SJCRH30 (cell line): ENCODE measurements at regions not wholly inside any gene's neighbourhood (a gene's known extent, or its start where the extent isn't known, plus 50 kb on each side); places are given as distances from the start of the nearest gene placed in this dataset.
"Not testable (repeated sequence)": the region's sequence is repeated elsewhere in the genome, so short reads cannot be mapped to it uniquely, and the experiment has no call there.

Source experiments
- DNase-seq, 2 experiments: peaks; one replicate each; pipeline ENCODE4 v3.0.0-alpha.2; 2015 to 2020
- H3K27ac ChIP-seq: fragments of 250-450 bp; sonication (Bioruptor Pico); 2 replicates; pipeline ENCODE4 v1.5.1; 2020; ENCODE audit warnings: mild to moderate bottlenecking, moderate library complexity
- H3K27me3 ChIP-seq: fragments of 250-450 bp; sonication (Bioruptor Pico); 2 replicates; pipeline ENCODE4 v1.5.1; 2020; ENCODE audit warnings: mild to moderate bottlenecking, moderate library complexity
- H3K36me3 ChIP-seq: fragments of 250-450 bp; sonication (Bioruptor Pico); 2 replicates; pipeline ENCODE4 v1.5.1; 2020; ENCODE audit warnings: mild to moderate bottlenecking, moderate library complexity
- H3K4me1 ChIP-seq: fragments of 250-450 bp; sonication (Bioruptor Pico); 2 replicates; pipeline ENCODE4 v1.5.1; 2020; ENCODE audit warnings: mild to moderate bottlenecking, moderate library complexity
- H3K4me3 ChIP-seq: fragments of 250-450 bp; sonication (Bioruptor Pico); 2 replicates; pipeline ENCODE4 v1.5.1; 2020; ENCODE audit warnings: mild to moderate bottlenecking, moderate library complexity
- H3K9me3 ChIP-seq: fragments of 250-450 bp; sonication (Bioruptor Pico); replicated peaks from 2 replicates; pipeline ENCODE4 v1.5.1; 2020; ENCODE audit warnings: mild to moderate bottlenecking, moderate library complexity

GRCh38 chr11:104791896-104792295, 106.4 kb downstream of the CASP12 start:
- H3K9me3 ChIP-seq: no peaks in the 10 kb centered on the region
- DNase-seq: no peak
- H3K4me3 ChIP-seq: no peak overlapping the region
- H3K4me1 ChIP-seq: no peaks in the 10 kb centered on the region
- H3K27me3 ChIP-seq: no peaks in the 10 kb centered on the region
- no peaks in the 10 kb centered on the region for H3K36me3 ChIP-seq
- no peak overlapping the region for H3K27ac ChIP-seq

DNA sequence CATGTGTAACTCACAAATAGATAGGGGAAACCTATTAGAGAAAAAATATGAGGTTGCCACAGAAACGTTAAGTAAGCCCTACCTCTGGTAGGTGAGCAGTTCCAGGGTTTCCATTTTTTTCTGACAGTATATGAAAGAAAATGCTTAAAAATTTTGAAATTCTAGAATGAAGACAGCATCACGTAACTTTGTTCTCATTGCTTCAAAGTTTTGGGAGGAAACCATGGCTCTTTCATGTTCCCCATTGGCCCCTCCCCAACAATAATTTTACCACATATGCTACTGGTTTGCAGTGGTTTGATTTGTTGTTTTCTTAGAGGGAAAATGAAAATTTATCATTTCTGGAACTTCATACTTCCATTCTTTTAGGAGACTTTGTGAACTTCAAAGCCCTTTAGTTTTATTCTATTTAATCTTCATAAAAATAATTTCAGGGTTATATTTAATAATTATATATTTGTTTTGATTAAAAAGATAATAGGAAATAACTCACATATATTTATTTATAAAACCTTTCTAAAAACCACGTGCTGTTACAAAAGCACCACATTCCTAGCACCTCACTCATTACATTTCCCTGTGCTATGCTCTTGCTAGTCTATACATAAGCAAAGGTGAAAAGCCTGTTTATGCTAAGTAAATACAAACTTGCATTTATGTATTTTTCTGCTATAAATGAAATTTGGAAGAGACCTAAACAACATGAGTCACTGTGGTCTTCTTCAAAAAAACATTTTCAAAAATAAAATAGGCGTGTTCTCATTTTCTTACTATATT, 113.4 kb downstream of the CASP12 start:
- DNase-seq: no peak
- H3K27ac ChIP-seq: no peak overlapping the region
- H3K4me3 ChIP-seq: no peak overlapping the region
- no peaks in the 10 kb centered on the region for H3K4me1 ChIP-seq
- H3K9me3 ChIP-seq: no peaks in the 10 kb centered on the region
- H3K36me3 ChIP-seq: no peaks in the 10 kb centered on the region
- H3K27me3 ChIP-seq: no peaks in the 10 kb centered on the region

GRCh38 chr11:104783241-104783640, 115.0 kb downstream of the CASP12 start:
- H3K36me3 ChIP-seq: no peaks in the 10 kb centered on the region
- H3K4me3 ChIP-seq: no peak overlapping the region
- no peaks in the 10 kb centered on the region for H3K27me3 ChIP-seq
- DNase-seq: no peak
- no peaks in the 10 kb centered on the region for H3K4me1 ChIP-seq
- no peak overlapping the region for H3K27ac ChIP-seq
- no peaks in the 10 kb centered on the region for H3K9me3 ChIP-seq

DNA sequence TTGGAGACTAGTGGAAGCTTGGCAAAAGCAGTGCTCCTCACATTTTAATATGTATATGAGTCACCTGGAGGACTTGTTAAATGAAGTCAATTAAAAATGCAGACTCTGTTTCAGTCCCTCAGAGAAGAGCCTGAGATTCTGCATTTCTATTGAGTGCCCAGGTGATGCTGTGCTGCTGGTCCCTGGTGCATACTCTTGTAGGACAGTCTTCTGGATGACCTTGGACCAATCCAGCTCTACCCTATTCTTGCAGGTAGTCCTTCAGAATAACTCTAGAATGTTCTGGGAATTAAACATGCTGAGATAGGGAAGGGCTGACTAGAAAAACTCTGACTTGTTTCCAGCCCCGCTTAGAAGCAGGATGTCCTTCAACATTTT, 115.9 kb downstream of the CASP12 start:
- H3K4me3 ChIP-seq: no peak overlapping the region
- no peaks in the 10 kb centered on the region for H3K27me3 ChIP-seq
- no peak for DNase-seq
- H3K9me3 ChIP-seq: no peaks in the 10 kb centered on the region
- H3K27ac ChIP-seq: no peak overlapping the region
- no peaks in the 10 kb centered on the region for H3K4me1 ChIP-seq
- no peaks in the 10 kb centered on the region for H3K36me3 ChIP-seq

GRCh38 chr11:104781719-104782376, 116.4 kb downstream of the CASP12 start:
- no peak for DNase-seq
- H3K9me3 ChIP-seq: no peaks in the 10 kb centered on the region
- H3K27me3 ChIP-seq: no peaks in the 10 kb centered on the region
- H3K27ac ChIP-seq: no peak overlapping the region
- H3K4me1 ChIP-seq: no peaks in the 10 kb centered on the region
- no peaks in the 10 kb centered on the region for H3K36me3 ChIP-seq
- no peak overlapping the region for H3K4me3 ChIP-seq

DNA sequence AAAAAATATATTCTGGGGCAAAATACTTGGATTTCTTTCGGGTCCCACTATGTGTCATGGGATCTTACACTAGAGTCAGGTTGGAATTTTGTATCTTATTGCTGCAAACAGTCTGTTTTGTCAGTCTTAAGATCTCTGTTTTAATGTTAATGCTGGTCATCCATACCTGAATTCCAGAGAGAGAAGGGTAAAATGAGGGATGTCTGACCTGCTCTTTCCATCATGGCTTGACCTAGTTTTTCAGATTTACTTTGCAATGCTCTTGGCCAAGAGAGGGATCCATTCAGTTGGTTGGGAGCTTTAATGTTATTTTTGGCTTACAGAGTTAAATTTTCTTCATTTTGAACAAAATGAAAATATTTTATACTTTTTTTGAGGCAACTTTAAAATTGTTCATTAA, 117.2 kb downstream of the CASP12 start:
- Histone ChIP-seq H3K9me3 (no peaks in the 10 kb centered on the region), H3K27me3 (no peaks in the 10 kb centered on the region), H3K4me3 (no peak overlapping the region), H3K27ac (no peak overlapping the region), H3K4me1 (no peaks in the 10 kb centered on the region), H3K36me3 (no peaks in the 10 kb centered on the region)
- DNase-seq: no peak

- DNase-seq: no peak
- H3K9me3 ChIP-seq: no peaks in the 10 kb centered on the region
Measured at GRCh38 chr11:104776501-104777170, 121.6 kb downstream of the CASP12 start.

DNA sequence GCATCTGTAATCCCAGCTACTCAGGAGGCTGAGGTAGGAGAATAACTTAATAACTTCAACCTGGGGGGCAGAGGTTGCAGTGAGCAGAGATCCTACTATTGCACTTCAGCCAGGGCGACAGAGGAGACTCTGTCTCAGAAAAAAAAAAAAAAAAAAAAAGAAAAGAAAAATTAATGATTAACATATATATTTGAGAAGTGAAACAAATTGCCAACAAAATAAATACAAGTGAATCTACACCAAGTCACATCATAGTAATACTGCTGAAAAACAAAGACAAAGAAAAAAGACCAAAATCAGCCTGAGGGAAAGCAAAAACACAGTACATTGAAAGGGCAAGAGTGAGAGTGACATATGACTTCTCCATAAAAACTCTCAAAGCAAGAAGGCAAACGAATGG, 123.7 kb downstream of the CASP12 start:
- Histone ChIP-seq H3K4me1 (no peaks in the 10 kb centered on the region), H3K4me3 (no peak overlapping the region), H3K9me3 (no peaks in the 10 kb centered on the region), H3K27me3 (no peaks in the 10 kb centered on the region), H3K27ac (no peak overlapping the region), H3K36me3 (no peaks in the 10 kb centered on the region)
- DNase-seq: no peak

More at GRCh38 chr11:104776501-104777170, 121.6 kb downstream of the CASP12 start:
- no peaks in the 10 kb centered on the region for H3K4me1 ChIP-seq
- H3K36me3 ChIP-seq: no peaks in the 10 kb centered on the region
- H3K27ac ChIP-seq: no peak overlapping the region
- H3K27me3 ChIP-seq: no peaks in the 10 kb centered on the region
- H3K4me3 ChIP-seq: no peak overlapping the region

DNA sequence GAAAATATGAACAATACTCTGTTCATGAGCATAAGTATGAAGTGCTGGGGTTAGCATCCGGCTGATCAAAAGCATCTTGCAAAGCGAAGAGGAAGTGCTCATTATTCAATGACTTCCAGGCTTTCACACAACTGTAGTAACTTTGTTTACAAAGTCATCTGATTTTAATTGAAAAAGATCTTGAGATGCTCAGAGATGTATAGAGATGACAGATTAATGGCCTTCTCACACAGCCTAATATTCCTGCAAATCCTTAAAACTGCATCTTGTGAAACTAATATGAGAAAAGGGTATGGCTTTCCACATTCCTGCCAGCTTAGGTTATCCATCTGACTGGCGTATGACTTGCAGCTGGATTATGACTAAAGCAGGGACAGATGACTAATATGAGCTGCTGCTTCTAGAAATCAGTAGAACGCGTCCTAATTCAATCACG, 125.4 kb downstream of the CASP12 start:
- Histone ChIP-seq H3K4me1 (no peaks in the 10 kb centered on the region), H3K9me3 (no peaks in the 10 kb centered on the region), H3K36me3 (no peaks in the 10 kb centered on the region), H3K4me3 (no peak overlapping the region), H3K27me3 (no peaks in the 10 kb centered on the region), H3K27ac (no peak overlapping the region)
- peak in 1 of 2 experiments; percentile 8 for DNase-seq

DNA sequence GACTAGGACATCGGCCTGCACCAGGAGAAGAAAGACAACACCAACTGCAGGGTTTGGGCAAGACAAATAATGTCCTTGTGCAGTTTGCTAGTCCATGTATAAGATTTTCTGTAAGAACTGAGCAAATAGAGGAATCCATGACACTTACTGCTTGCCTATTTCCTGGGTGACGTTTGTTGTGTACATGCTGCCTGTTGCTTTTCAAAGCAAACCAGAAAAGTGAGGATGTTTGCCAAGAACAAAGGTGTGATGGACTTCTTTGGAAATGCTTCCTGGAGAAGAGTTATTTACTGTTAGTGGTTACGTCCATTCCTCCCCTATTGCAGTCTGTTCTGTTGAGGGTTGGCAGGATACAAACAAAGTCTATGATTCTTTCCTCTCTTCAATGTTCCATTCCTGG, 126.5 kb downstream of the CASP12 start:
- no peak for DNase-seq
- Histone ChIP-seq H3K4me1 (no peaks in the 10 kb centered on the region), H3K36me3 (no peaks in the 10 kb centered on the region), H3K27me3 (no peaks in the 10 kb centered on the region), H3K9me3 (no peaks in the 10 kb centered on the region), H3K4me3 (no peak overlapping the region), H3K27ac (no peak overlapping the region)

DNA sequence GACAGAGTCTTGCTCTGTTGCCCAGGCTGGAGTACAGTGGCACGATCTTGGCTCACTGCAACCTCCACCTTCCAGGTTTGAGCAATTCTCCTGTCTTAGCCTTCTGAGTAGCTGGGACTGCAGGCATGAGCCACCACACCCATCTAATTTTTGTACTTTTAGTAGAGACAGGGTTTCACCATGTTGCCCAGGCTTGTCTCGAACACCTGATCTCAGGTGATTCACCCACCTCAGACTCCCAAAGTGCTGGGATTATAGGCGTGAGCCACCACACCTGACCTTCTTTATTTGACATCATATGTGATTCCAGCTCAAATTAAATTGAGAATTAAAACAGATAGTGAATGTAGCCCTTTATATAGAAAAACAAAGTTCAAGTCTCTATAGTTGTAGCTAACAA, 127.2 kb downstream of the CASP12 start:
- not testable (repeated sequence) for H3K4me3 ChIP-seq, DNase-seq, H3K27me3 ChIP-seq, H3K27ac ChIP-seq, H3K4me1 ChIP-seq, H3K36me3 ChIP-seq, H3K9me3 ChIP-seq

DNA sequence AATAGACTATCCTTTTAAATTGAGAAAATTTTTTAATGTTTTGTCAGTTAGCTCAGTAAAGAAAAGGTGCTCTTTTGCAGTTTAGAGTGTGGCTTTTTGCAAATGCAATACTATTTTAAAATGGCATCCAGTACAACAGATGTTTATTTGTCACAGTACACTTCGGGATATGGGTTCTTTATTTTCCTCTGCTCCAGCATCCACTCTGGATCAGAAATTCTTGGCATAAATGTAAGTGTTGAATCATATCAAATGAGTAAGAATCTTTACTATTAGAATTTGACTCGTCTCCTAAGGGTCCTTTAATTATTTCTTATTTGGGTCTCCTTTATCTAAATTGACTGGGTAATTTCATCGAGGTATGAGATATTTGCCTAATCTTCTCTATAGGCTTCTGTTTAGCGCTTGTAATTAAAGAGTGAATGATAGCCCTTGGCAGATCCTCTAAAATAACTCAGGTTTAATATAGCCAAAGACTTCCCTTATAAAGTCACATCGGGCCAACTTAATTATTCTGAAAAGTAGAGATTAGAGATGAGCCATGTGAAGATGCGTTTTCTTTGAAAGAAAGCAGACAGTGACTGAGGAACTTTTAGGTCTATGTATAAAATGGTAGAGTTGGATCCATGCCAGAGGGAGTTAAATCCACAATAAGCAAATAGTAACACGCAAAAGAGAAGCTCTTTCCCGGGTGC, 132.7 kb downstream of the CASP12 start:
- Histone ChIP-seq H3K4me1 (no peaks in the 10 kb centered on the region), H3K4me3 (no peak overlapping the region), H3K9me3 (no peaks in the 10 kb centered on the region), H3K27me3 (no peaks in the 10 kb centered on the region), H3K36me3 (no peaks in the 10 kb centered on the region), H3K27ac (no peak overlapping the region)
- peak in 1 of 2 experiments; percentile 4 for DNase-seq

- H3K36me3 ChIP-seq: no peaks in the 10 kb centered on the region
- peak in 1 of 2 experiments; percentile 13 for DNase-seq
- H3K27me3 ChIP-seq: no peaks in the 10 kb centered on the region
- no peak overlapping the region for H3K4me3 ChIP-seq
- no peaks in the 10 kb centered on the region for H3K9me3 ChIP-seq
- no peak overlapping the region; the same call in 1 of the 2 replicates for H3K27ac ChIP-seq
- no peaks in the 10 kb centered on the region for H3K4me1 ChIP-seq
Measured at GRCh38 chr11:104764710-104765045, 133.6 kb downstream of the CASP12 start.

- Histone ChIP-seq H3K9me3 (no peaks in the 10 kb centered on the region), H3K27ac (no peak overlapping the region; the same call in 1 of the 2 replicates)
Measured at GRCh38 chr11:104763930-104764709, 134.1 kb downstream of the CASP12 start.

More at GRCh38 chr11:104763930-104764709, 134.1 kb downstream of the CASP12 start:
- Histone ChIP-seq H3K4me1 (no peaks in the 10 kb centered on the region), H3K36me3 (no peaks in the 10 kb centered on the region), H3K4me3 (no peak overlapping the region), H3K27me3 (no peaks in the 10 kb centered on the region)
- DNase-seq: no peak
